Neural cell (in vitro differentiated cells): ENCODE measurements at regions not wholly inside any gene's neighbourhood (a gene's known extent, or its start where the extent isn't known, plus 50 kb on each side); places are given as distances from the start of the nearest gene placed in this dataset.

Source experiments
- EP300 ChIP-seq: fragments of 450-650 bp; conservative IDR thresholded peaks from 2 replicates; pipeline ENCODE4 v1.6.1; 2014; ENCODE audit warnings: antibody characterized with exemption, mild to moderate bottlenecking, moderate library complexity; ENCODE audit not compliant: poor library complexity, severe bottlenecking
- EZH2 ChIP-seq: fragments of 200-600, 300-800 bp; shearing (Covaris generic), sonication (generic); IDR thresholded peaks from 2 replicates; pipeline ENCODE4 v1.6.1; 2014; ENCODE audit warnings: antibody characterized with exemption, low read length, borderline replicate concordance, mild to moderate bottlenecking; ENCODE audit not compliant: insufficient read depth, poor library complexity, severe bottlenecking
- POLR2AphosphoS5 ChIP-seq: IDR thresholded peaks from 2 replicates; pipeline ENCODE4 v1.6.1; 2012
- TAF1 ChIP-seq: IDR thresholded peaks from 2 replicates; pipeline ENCODE4 v1.6.1; 2012; ENCODE audit warnings: low read depth
- TF ChIP-seq, protein P1 (sequence below): fragments of 450-650 bp; IDR thresholded peaks from 2 replicates; pipeline ENCODE4 v1.5.1; 2014; ENCODE audit warnings: antibody characterized with exemption, mild to moderate bottlenecking, moderate library complexity; ENCODE audit not compliant: poor library complexity, severe bottlenecking

DNA sequence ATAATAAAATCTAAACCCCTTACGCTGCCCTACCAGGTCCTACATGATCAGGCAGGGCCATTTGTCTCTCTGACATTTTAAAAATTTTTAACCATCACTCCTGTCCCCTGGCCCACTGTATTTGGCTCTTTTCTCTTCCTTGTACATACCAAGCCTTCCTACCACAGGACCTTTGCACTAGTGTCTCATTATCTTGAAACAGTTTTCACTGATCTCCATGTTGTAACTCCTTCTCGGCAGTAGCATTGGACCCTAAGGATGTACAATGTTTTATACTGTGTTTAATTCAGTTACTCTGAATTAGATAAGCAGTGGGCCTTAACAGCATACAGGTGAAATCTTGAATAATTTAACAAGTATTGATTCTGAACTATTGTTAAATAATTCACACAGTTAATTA, 330.7 kb downstream of the UTRN start:
- no peak for TF ChIP-seq EZH2
- TF ChIP-seq, protein P1, sequence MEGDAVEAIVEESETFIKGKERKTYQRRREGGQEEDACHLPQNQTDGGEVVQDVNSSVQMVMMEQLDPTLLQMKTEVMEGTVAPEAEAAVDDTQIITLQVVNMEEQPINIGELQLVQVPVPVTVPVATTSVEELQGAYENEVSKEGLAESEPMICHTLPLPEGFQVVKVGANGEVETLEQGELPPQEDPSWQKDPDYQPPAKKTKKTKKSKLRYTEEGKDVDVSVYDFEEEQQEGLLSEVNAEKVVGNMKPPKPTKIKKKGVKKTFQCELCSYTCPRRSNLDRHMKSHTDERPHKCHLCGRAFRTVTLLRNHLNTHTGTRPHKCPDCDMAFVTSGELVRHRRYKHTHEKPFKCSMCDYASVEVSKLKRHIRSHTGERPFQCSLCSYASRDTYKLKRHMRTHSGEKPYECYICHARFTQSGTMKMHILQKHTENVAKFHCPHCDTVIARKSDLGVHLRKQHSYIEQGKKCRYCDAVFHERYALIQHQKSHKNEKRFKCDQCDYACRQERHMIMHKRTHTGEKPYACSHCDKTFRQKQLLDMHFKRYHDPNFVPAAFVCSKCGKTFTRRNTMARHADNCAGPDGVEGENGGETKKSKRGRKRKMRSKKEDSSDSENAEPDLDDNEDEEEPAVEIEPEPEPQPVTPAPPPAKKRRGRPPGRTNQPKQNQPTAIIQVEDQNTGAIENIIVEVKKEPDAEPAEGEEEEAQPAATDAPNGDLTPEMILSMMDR, result no peak
- TF ChIP-seq POLR2AphosphoS5, result no peak
- no peak for TF ChIP-seq EP300
- TF ChIP-seq TAF1, result no peak
